GM23248 (cell line): ENCODE measurements at regions not wholly inside any gene's neighbourhood (a gene's known extent, or its start where the extent isn't known, plus 50 kb on each side); places are given as distances from the start of the nearest gene placed in this dataset.

Source experiments
- DNase-seq: peaks from one replicate; pipeline ENCODE4 v3.0.0-alpha.2; 2015
- H2AFZ ChIP-seq: fragments of 200-600 bp; sonication (generic); 2 replicates; pipeline ENCODE4 v1.6.1; 2016; ENCODE audit warnings: antibody characterized with exemption
- H3F3A ChIP-seq: fragments of 200-600 bp; sonication (generic); 2 replicates; pipeline ENCODE4 v1.6.1; 2016; ENCODE audit warnings: mild to moderate bottlenecking, antibody characterized with exemption, mixed run types; ENCODE audit not compliant: insufficient read depth
- H3K27ac ChIP-seq: fragments of 200-600 bp; sonication (generic); 2 replicates; pipeline ENCODE4 v1.5.1; 2016; ENCODE audit warnings: mild to moderate bottlenecking
- H3K27me3 ChIP-seq: fragments of 200-600 bp; sonication (generic); replicated peaks from 2 replicates; pipeline ENCODE4 v1.6.1; 2016; ENCODE audit warnings: mild to moderate bottlenecking; ENCODE audit not compliant: insufficient read depth
- H3K36me3 ChIP-seq: fragments of 200-600 bp; sonication (generic); 2 replicates; pipeline ENCODE4 v1.6.1; 2016; ENCODE audit warnings: low read depth, mild to moderate bottlenecking
- H3K4me1 ChIP-seq: fragments of 200-600 bp; sonication (generic); 2 replicates; pipeline ENCODE4 v1.6.1; 2016; ENCODE audit warnings: mild to moderate bottlenecking; ENCODE audit not compliant: insufficient read depth
- H3K4me2 ChIP-seq: fragments of 200-600 bp; sonication (generic); one replicate; pipeline ENCODE4 v1.6.1; 2016; ENCODE audit warnings: mild to moderate bottlenecking; ENCODE audit not compliant: unreplicated experiment
- H3K4me3 ChIP-seq: fragments of 200-600 bp; sonication (generic); 2 replicates; pipeline ENCODE4 v1.5.1; 2016; ENCODE audit warnings: mild to moderate bottlenecking
- H3K79me2 ChIP-seq: fragments of 200-600 bp; sonication (generic); 2 replicates; pipeline ENCODE4 v1.6.1; 2016; ENCODE audit warnings: mild to moderate bottlenecking; ENCODE audit not compliant: insufficient read depth
- H3K9ac ChIP-seq: fragments of 200-600 bp; sonication (generic); 2 replicates; pipeline ENCODE4 v1.6.1; 2016; ENCODE audit warnings: mild to moderate bottlenecking
- H3K9me2 ChIP-seq: fragments of 200-600 bp; sonication (generic); 2 replicates; pipeline ENCODE4 v1.6.1; 2016; ENCODE audit warnings: mixed run types, mild to moderate bottlenecking, moderate library complexity; ENCODE audit not compliant: insufficient read depth
- H3K9me3 ChIP-seq: fragments of 200-600 bp; sonication (generic); one replicate; pipeline ENCODE4 v1.6.1; 2017; ENCODE audit warnings: low read depth
- H4K20me1 ChIP-seq: fragments of 200-600 bp; sonication (generic); 2 replicates; pipeline ENCODE4 v1.6.0; 2016; ENCODE audit not compliant: insufficient read depth
- EZH2 ChIP-seq: fragments of 200-600 bp; sonication (generic); IDR thresholded peaks from 2 replicates; pipeline ENCODE4 v1.6.1; 2018; ENCODE audit warnings: antibody characterized with exemption, mild to moderate bottlenecking; ENCODE audit not compliant: insufficient read depth, poor library complexity, severe bottlenecking
- EZH2phosphoT487 ChIP-seq: fragments of 200-600 bp; sonication (generic); IDR thresholded peaks from 2 replicates; pipeline ENCODE4 v1.6.1; 2018; ENCODE audit warnings: antibody characterized with exemption, moderate library complexity, mild to moderate bottlenecking, low read depth; ENCODE audit not compliant: insufficient read depth
- WGBS, 2 experiments: methylation state at CpG; one replicate each; pipeline ENCODE4 v1.1.6; 2015 to 2017; ENCODE audit warnings: low lambda C conversion rate in 2 of 2, low coverage in 1 of 2; ENCODE audit errors: missing lambda C conversion rate in 2 of 2; 5-methylcytosine and 5-hydroxymethylcytosine counted together
- in situ Hi-C: fragments of 300-500 bp; cut with MboI; formaldehyde crosslinking; loops from 2 replicates; pipeline ENCODE4 v1.15.0; 2020

- DNase-seq: peak; percentile 47
- Histone ChIP-seq H3K27ac (peak overlapping the region; percentile 50), H3K36me3 (no peaks in the 10 kb centered on the region), H3K79me2 (no peaks in the 10 kb centered on the region), H3K9me2 (no peaks in the 10 kb centered on the region), H3K9me3 (no peaks in the 10 kb centered on the region), H3K27me3 (no peaks in the 10 kb centered on the region), H3K9ac (no peak overlapping the region), H2AFZ (no peak overlapping the region), H3K4me2 (no peak overlapping the region), H3K4me1 (peaks cover 13% of the 10 kb centered on the region), H3F3A (0 out of 2 replicates have a peak, but pooled peaks cover 5% of the 10 kb centered on the region), H4K20me1 (no peaks in the 10 kb centered on the region), H3K4me3 (no peak overlapping the region)
- no peak for TF ChIP-seq EZH2phosphoT487
- no peak for TF ChIP-seq EZH2
- whole genome bisulfite sequencing, 2 experiments: 7 to 17% methylated on average over 3 of the region's 3 CpGs
- in situ Hi-C loops: no loop called here
These were observed 728.3 kb downstream of the SORCS1 start for GRCh38 chr10:106436123-106436715.

- Histone ChIP-seq H3K4me2 (no peak overlapping the region), H3K9ac (no peak overlapping the region), H3K9me3 (no peaks in the 10 kb centered on the region), H3K36me3 (no peaks in the 10 kb centered on the region), H3K79me2 (no peaks in the 10 kb centered on the region), H3K27ac (no peak overlapping the region), H2AFZ (no peak overlapping the region), H3F3A (0 out of 2 replicates have a peak, but pooled peaks cover 5% of the 10 kb centered on the region), H3K4me3 (no peak overlapping the region), H3K9me2 (no peaks in the 10 kb centered on the region), H4K20me1 (no peaks in the 10 kb centered on the region), H3K4me1 (peaks cover 13% of the 10 kb centered on the region), H3K27me3 (no peaks in the 10 kb centered on the region)
- no peak for DNase-seq
- TF ChIP-seq EZH2phosphoT487 (no peak), EZH2 (no peak)
- 41 to 48% methylated on average over 1 of the region's 1 CpG for WGBS, 2 experiments
- in situ Hi-C loops: no loop called here
These were observed 729.4 kb downstream of the SORCS1 start for GRCh38 chr10:106435081-106435480.

- no peaks in the 10 kb centered on the region for H3K79me2 ChIP-seq
- H2AFZ ChIP-seq: no peak overlapping the region
- WGBS, 2 experiments: 45 to 71% methylated on average over 1 of the region's 1 CpG
- H3K27me3 ChIP-seq: no peaks in the 10 kb centered on the region
- no peaks in the 10 kb centered on the region for H4K20me1 ChIP-seq
- H3K36me3 ChIP-seq: no peaks in the 10 kb centered on the region
- H3K4me3 ChIP-seq: no peak overlapping the region
- TF ChIP-seq EZH2 (no peak), EZH2phosphoT487 (no peak)
- peak overlapping the region; percentile 45; the same call in 1 of the 2 replicates for H3K9ac ChIP-seq
- H3K9me3 ChIP-seq: no peaks in the 10 kb centered on the region
- H3K27ac ChIP-seq: peak overlapping the region; percentile 82
- H3K4me2 ChIP-seq: no peak overlapping the region
- peak; percentile 37 for DNase-seq
- H3F3A ChIP-seq: peaks cover 7% of the 10 kb centered on the region
- no peaks in the 10 kb centered on the region for H3K9me2 ChIP-seq
- in situ Hi-C loops: no loop called here
- H3K4me1 ChIP-seq: peaks cover 15% of the 10 kb centered on the region
These were observed 739.5 kb downstream of the SORCS1 start for GRCh38 chr10:106424981-106425380.

- Histone ChIP-seq H3K36me3 (no peaks in the 10 kb centered on the region), H3K4me1 (peaks cover 15% of the 10 kb centered on the region), H3K27ac (peak overlapping the region; percentile 83), H3K9me2 (no peaks in the 10 kb centered on the region), H3K27me3 (no peaks in the 10 kb centered on the region), H3K79me2 (no peaks in the 10 kb centered on the region), H3K4me2 (peak overlapping the region; percentile 30), H3K4me3 (no peak overlapping the region), H4K20me1 (no peaks in the 10 kb centered on the region), H3F3A (peaks cover 7% of the 10 kb centered on the region), H2AFZ (no peak overlapping the region), H3K9me3 (no peaks in the 10 kb centered on the region), H3K9ac (peak overlapping the region; percentile 45)
- peak; percentile 89 for DNase-seq
- 23 to 37% methylated on average over 2 of the region's 2 CpGs for WGBS, 2 experiments
- no peak for TF ChIP-seq EZH2phosphoT487
- TF ChIP-seq EZH2: no peak
- in situ Hi-C loops: no loop called here
These were observed 740.5 kb downstream of the SORCS1 start for GRCh38 chr10:106424054-106424453.
